ENCODE measurements at regions not wholly inside any gene's neighbourhood (a gene's known extent, or its start where the extent isn't known, plus 50 kb on each side); places are given as distances from the start of the nearest gene placed in this dataset.
"Not testable (repeated sequence)": the region's sequence is repeated elsewhere in the genome, so short reads cannot be mapped to it uniquely, and the experiment has no call there.

- no peak for DNase-seq (ENCODE audit: low spot score)
- intact Hi-C loops (cut with DNase I), result no loop called here
These were observed 52.3 kb upstream of the FAT4 start for GRCh38 chr4:125262502-125262901.

GRCh38 chr4:125262079-125262478, 52.7 kb upstream of the FAT4 start:
- DNase-seq (ENCODE audit: low spot score), result no peak
- intact Hi-C loops (cut with DNase I), result no loop called here

- no peak for DNase-seq (ENCODE audit: low spot score)
- intact Hi-C loops (cut with DNase I), result no loop called here
These were observed 60.6 kb upstream of the FAT4 start for GRCh38 chr4:125254106-125254505.

- no peak for DNase-seq (ENCODE audit: low spot score)
- intact Hi-C loops (cut with DNase I), result loop anchor here (10.0 kb wide), 1 partner anchor 910 kb away; no protein-coding TSS in a partner anchor
These were observed 69.8 kb upstream of the FAT4 start for GRCh38 chr4:125244848-125245450.

- no peak for DNase-seq (ENCODE audit: low spot score)
- intact Hi-C loops (cut with DNase I), result loop anchor here (10.0 kb wide), 1 partner anchor 909 kb away; no protein-coding TSS in a partner anchor
These were observed 70.9 kb upstream of the FAT4 start for GRCh38 chr4:125243789-125244397.

GRCh38 chr4:125235971-125236370, 78.8 kb upstream of the FAT4 start:
- intact Hi-C loops (cut with DNase I), result no loop called here

GRCh38 chr4:125231661-125232060, 83.1 kb upstream of the FAT4 start:
- intact Hi-C loops (cut with DNase I), result no loop called here
- no peak for DNase-seq (ENCODE audit: low spot score)

More at GRCh38 chr4:125235971-125236370, 78.8 kb upstream of the FAT4 start:
- no peak for DNase-seq (ENCODE audit: low spot score)

- intact Hi-C loops (cut with DNase I), result no loop called here
- no peak for DNase-seq (ENCODE audit: low spot score)
These were observed 85.1 kb upstream of the FAT4 start for GRCh38 chr4:125229596-125230058.

- DNase-seq (ENCODE audit: low spot score), result no peak
- intact Hi-C loops (cut with DNase I), result no loop called here
These were observed 88.9 kb upstream of the FAT4 start for GRCh38 chr4:125225806-125226205.

GRCh38 chr4:125200556-125200955, 114.2 kb upstream of the FAT4 start:
- no peak for DNase-seq (ENCODE audit: low spot score)
- intact Hi-C loops (cut with DNase I), result no loop called here

- intact Hi-C loops (cut with DNase I), result no loop called here
- no peak for DNase-seq (ENCODE audit: low spot score)
These were observed 115.8 kb upstream of the FAT4 start for GRCh38 chr4:125198916-125199315.

GRCh38 chr4:125191874-125192459, 122.8 kb upstream of the FAT4 start:
- DNase-seq (ENCODE audit: low spot score), result not testable (repeated sequence)

GRCh38 chr4:125191232-125191631, 123.5 kb upstream of the FAT4 start:
- intact Hi-C loops (cut with DNase I), result no loop called here

More at GRCh38 chr4:125191874-125192459, 122.8 kb upstream of the FAT4 start:
- intact Hi-C loops (cut with DNase I), result not testable (repeated sequence)

GRCh38 chr4:125187226-125188176, 127.3 kb upstream of the FAT4 start:
- intact Hi-C loops (cut with DNase I), result no loop called here

More at GRCh38 chr4:125191232-125191631, 123.5 kb upstream of the FAT4 start:
- no peak for DNase-seq (ENCODE audit: low spot score)

GRCh38 chr4:125184116-125184515, 130.6 kb upstream of the FAT4 start:
- intact Hi-C loops (cut with DNase I), result no loop called here
- DNase-seq (ENCODE audit: low spot score), result no peak

More at GRCh38 chr4:125187226-125188176, 127.3 kb upstream of the FAT4 start:
- DNase-seq (ENCODE audit: low spot score), result no peak

GRCh38 chr4:125181804-125182203, 133.0 kb upstream of the FAT4 start:
- no peak for DNase-seq (ENCODE audit: low spot score)
- intact Hi-C loops (cut with DNase I), result no loop called here

GRCh38 chr4:125179727-125180126, 135.0 kb upstream of the FAT4 start:
- intact Hi-C loops (cut with DNase I), result no loop called here
- DNase-seq (ENCODE audit: low spot score), result no peak

- no peak for DNase-seq (ENCODE audit: low spot score)
- intact Hi-C loops (cut with DNase I), result no loop called here
These were observed 145.6 kb upstream of the FAT4 start for GRCh38 chr4:125169192-125169591.

- intact Hi-C loops (cut with DNase I), result no loop called here
- DNase-seq (ENCODE audit: low spot score), result no peak
These were observed 146.2 kb upstream of the FAT4 start for GRCh38 chr4:125168531-125168930.
